ENCODE measurements at regions not wholly inside any gene's neighbourhood (a gene's known extent, or its start where the extent isn't known, plus 50 kb on each side); places are given as distances from the start of the nearest gene placed in this dataset.

- no peak overlapping the region for H2AK5ac ChIP-seq (ENCODE audit: low read depth, low read length)
- no peak overlapping the region for H2BK12ac ChIP-seq (ENCODE audit: low read depth, low read length)
- POLR2A ChIA-PET (ENCODE audit: partially characterized antibody): no interaction called here
- H3K4me2 ChIP-seq (ENCODE audit: insufficient read depth in 1 of 2, low read depth in 2 of 2, low read length in 2 of 2): no peak overlapping the region
- H3K23ac ChIP-seq (ENCODE audit: insufficient read length): no peak overlapping the region
- H3K18ac ChIP-seq (ENCODE audit: extremely low read depth, low read length): no peak overlapping the region
- no peak overlapping the region for H2AFZ ChIP-seq (ENCODE audit: low read length)
- DNase-seq (ENCODE audit: low read depth in 1 of 2, low spot score in 2 of 2) (no peak), FAIRE-seq (no peak)
- no peak overlapping the region for H3K4me3 ChIP-seq (ENCODE audit: extremely low read depth in 1 of 4, insufficient read depth in 2 of 4, low read depth in 3 of 4, low read length in 4 of 4)
- no peaks in the 10 kb centered on the region for H4K20me1 ChIP-seq (replicated peaks in 1 of 2; ENCODE audit: control insufficient read depth in 1 of 2, insufficient read depth in 2 of 2, low read length in 2 of 2)
- no peak overlapping the region for H3K27ac ChIP-seq (ENCODE audit: low read depth, low read length)
- H3K79me2 ChIP-seq (ENCODE audit: control insufficient read depth in 1 of 2, insufficient read depth in 2 of 2, low read length in 2 of 2): no peaks in the 10 kb centered on the region
- H3K56ac ChIP-seq (replicated peaks; ENCODE audit: insufficient read length, low read depth, low read length): no peak overlapping the region
- no peak overlapping the region for H2BK5ac ChIP-seq (ENCODE audit: low read depth, low read length)
- no peak overlapping the region for H3K9ac ChIP-seq (replicated peaks in 1 of 4; ENCODE audit: extremely low read depth in 1 of 4, low read depth in 3 of 4, low read length in 3 of 4)
- no peaks in the 10 kb centered on the region for H3K36me3 ChIP-seq (ENCODE audit: control insufficient read depth in 2 of 4, insufficient read depth in 4 of 4, low read length in 3 of 4)
- no peak overlapping the region for H2BK120ac ChIP-seq (replicated peaks; ENCODE audit: low read depth, low read length)
- H3K23me2 ChIP-seq (ENCODE audit: low read depth, low read length): no peaks in the 10 kb centered on the region
- H3K27me3 ChIP-seq (replicated peaks in 1 of 4; ENCODE audit: control insufficient read depth in 3 of 4, extremely low read depth in 1 of 4, insufficient read depth in 3 of 4, low read length in 3 of 4): no peaks in the 10 kb centered on the region
- no peak overlapping the region for H3K4ac ChIP-seq (replicated peaks; ENCODE audit: insufficient read length, low read depth, low read length)
- no peaks in the 10 kb centered on the region for H3K79me1 ChIP-seq (ENCODE audit: low read depth, low read length)
- H4K91ac ChIP-seq (replicated peaks; ENCODE audit: insufficient read length, low read length): no peak overlapping the region
- H2BK15ac ChIP-seq (ENCODE audit: low read length): no peak overlapping the region
- CTCF ChIA-PET (ENCODE audit: partially characterized antibody): interaction anchor here (1.2 kb wide), 1 partner anchor 8 kb away, joined by 3 read pairs; no protein-coding TSS in a partner anchor
- H3K9me3 ChIP-seq (ENCODE audit: insufficient read depth in 2 of 2, low read depth in 1 of 2, low read length in 1 of 2): peaks cover 0 to 4% of the 10 kb centered on the region in 2 experiments; a peak in 1 of 4 replicates
- no peaks in the 10 kb centered on the region for H3K4me1 ChIP-seq (replicated peaks in 1 of 4; ENCODE audit: control insufficient read depth in 3 of 4, insufficient read depth in 4 of 4, low read length in 3 of 4)
- no peak overlapping the region for H3K14ac ChIP-seq (ENCODE audit: insufficient read length)
- H4K5ac ChIP-seq (ENCODE audit: insufficient read length, low read depth, low read length): no peak overlapping the region
- no peak overlapping the region for H4K8ac ChIP-seq (ENCODE audit: extremely low read depth, insufficient read depth, low read length)
- H2BK20ac ChIP-seq (ENCODE audit: low read length): no peak overlapping the region
- TF ChIP-seq ATF3 (IDR thresholded peaks at IDR 0.05; ENCODE audit: insufficient read depth, low read depth, low read length): no peak
- TF ChIP-seq BCL11A (IDR thresholded peaks at IDR 0.05; ENCODE audit: low read depth in 2 of 2, low read length in 2 of 2): no peak
- TF ChIP-seq SP4 (IDR thresholded peaks at IDR 0.05; ENCODE audit: low read length): no peak
- no peak for TF ChIP-seq CTCF (IDR thresholded peaks at IDR 0.05; ENCODE audit: control extremely low read depth in 1 of 3, insufficient read depth in 1 of 3, low read depth in 1 of 3, low read length in 3 of 3)
- TF ChIP-seq USF2 (IDR thresholded peaks at IDR 0.05; ENCODE audit: low read length): no peak
- TF ChIP-seq EGR1 (IDR thresholded peaks at IDR 0.05; ENCODE audit: borderline replicate concordance, low read depth, low read length): no peak
- no peak for TF ChIP-seq EP300 (IDR thresholded peaks at IDR 0.05; ENCODE audit: borderline replicate concordance in 1 of 2, low read depth in 2 of 2, low read length in 2 of 2)
- TF ChIP-seq TBP (IDR thresholded peaks at IDR 0.05; ENCODE audit: low read depth, low read length): no peak
- TF ChIP-seq TEAD4 (IDR thresholded peaks at IDR 0.05; ENCODE audit: low read depth, low read length): no peak
Observed at GRCh38 chr10:49448924-49449323, 53.0 kb upstream of the DRGX start.
